AG10803 (cell line): ENCODE measurements at regions not wholly inside any gene's neighbourhood (a gene's known extent, or its start where the extent isn't known, plus 50 kb on each side); places are given as distances from the start of the nearest gene placed in this dataset.
A peak's percentile ranks its signal among the peaks of the same experiment; 100 is the strongest.

ENCODE experiments used
- DNase-seq: peaks from one replicate; pipeline ENCODE4 v3.0.0; 2010; ENCODE audit warnings: low read depth
- H3K4me3 ChIP-seq: 2 replicates; pipeline ENCODE4 v1.5.1; 2011; ENCODE audit warnings: mild to moderate bottlenecking, low read length, control low read depth
- CTCF ChIP-seq: conservative IDR thresholded peaks from 2 replicates; pipeline ENCODE4 v1.5.1; 2011; ENCODE audit warnings: mild to moderate bottlenecking, low read length, control low read depth, inconsistent platforms

DNA sequence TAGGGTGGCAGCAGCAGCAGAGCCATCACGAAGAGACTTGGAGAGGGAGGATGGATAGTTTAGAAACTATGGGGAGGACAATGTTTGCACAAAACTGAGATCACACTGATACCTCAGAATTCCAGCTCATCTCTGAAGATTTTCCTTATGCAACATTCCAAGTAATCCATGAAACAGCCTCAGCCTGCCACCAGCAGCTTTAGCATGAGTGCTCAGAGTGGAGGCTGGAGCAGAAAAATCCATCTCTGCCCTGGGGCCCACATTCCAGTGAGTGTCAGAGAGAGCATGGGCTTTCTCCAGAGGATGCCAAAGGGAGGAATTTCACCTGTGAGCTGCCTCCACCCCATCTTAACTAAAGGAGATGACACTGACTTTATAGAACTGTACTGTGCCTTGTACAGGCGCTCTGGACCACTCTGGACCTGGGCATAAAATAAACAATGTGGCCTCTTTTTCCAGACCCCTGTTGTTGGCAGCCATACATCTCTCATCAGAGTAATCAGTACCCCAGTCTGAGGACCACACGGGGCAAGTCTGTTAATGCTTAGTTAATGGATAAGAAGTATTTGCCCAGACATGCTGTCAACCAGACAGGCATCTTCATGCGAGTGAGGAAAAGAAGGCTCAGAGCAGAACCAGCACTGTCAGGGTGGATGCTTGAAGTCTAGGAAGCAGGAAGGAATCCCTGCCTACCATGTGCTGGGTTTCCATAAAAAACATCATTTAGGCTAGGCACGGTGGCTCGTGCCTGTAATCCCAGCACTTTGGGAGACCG is 440.9 kb downstream of the ENC1 start:
- H3K4me3 ChIP-seq = no peak overlapping the region
- TF ChIP-seq CTCF = no peak
- DNase-seq = peak; percentile 89

DNA sequence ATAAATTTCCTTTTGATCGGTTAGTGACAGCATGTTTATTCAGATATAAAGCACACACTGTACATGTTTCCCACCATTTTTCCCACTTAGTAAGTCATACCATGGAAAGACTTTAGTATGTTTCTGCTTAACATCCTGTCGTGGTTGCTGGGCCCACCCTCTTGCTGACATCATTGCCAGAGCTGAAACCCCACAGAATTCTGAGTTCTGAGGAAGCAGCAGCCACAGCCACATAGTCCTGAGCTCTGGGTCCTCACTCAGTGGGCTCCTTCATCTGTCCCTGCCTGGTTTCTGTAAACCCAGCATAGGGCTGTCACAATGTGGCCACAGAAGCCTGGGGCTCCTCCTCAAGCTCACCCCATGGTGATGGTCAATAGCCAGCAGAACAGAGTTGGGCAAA is 441.5 kb downstream of the ENC1 start:
- no peak for TF ChIP-seq CTCF

GRCh38 chr5:74198156-74198555 is 442.4 kb downstream of the ENC1 start:
- no peak overlapping the region for H3K4me3 ChIP-seq
- no peak for DNase-seq
- no peak for TF ChIP-seq CTCF

More for the DNA sequence above, 441.5 kb downstream of the ENC1 start:
- DNase-seq = peak; percentile 61
- no peak overlapping the region for H3K4me3 ChIP-seq

DNA sequence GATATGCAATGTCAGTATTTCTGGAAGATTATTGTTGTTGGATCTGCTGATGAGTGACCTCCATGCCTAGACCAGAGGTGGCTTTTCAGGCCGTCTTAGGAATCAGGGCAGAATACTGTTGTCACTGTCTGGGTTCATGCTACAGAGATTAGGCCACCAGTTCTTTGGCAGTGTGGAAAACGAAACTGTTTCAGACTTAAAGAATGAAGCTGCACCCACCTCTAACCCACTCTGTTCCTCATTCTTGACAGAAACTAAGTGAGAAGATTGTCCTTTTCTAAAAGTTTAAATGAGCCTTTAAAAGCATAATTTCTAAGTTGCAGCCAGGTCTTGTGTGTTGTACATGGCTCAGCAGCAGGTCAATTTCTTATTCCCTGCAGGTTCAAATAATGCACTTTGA is 444.3 kb downstream of the ENC1 start:
- TF ChIP-seq CTCF = no peak
- no peak for DNase-seq
- no peak overlapping the region for H3K4me3 ChIP-seq

DNA sequence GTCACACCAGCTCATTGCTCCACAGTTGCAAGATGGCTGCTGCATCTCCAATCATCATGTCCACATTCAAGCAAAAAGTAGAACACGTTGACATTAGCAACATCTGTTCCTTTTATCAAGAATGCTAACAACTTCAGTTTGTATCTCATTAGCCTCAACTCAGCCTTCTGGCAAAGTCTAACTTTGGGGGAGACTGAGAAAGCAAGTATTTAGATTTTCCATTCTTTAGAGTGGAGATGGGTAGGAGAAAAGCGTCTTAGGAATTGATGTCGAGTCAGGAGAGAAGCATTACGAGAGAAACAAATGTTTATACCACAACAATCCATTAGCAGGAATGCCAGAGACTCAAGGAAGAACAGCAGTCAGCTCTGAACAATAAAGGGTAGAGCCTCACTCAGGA is 446.3 kb downstream of the ENC1 start:
- H3K4me3 ChIP-seq = no peak overlapping the region
- TF ChIP-seq CTCF = no peak
- peak; percentile 82 for DNase-seq

DNA sequence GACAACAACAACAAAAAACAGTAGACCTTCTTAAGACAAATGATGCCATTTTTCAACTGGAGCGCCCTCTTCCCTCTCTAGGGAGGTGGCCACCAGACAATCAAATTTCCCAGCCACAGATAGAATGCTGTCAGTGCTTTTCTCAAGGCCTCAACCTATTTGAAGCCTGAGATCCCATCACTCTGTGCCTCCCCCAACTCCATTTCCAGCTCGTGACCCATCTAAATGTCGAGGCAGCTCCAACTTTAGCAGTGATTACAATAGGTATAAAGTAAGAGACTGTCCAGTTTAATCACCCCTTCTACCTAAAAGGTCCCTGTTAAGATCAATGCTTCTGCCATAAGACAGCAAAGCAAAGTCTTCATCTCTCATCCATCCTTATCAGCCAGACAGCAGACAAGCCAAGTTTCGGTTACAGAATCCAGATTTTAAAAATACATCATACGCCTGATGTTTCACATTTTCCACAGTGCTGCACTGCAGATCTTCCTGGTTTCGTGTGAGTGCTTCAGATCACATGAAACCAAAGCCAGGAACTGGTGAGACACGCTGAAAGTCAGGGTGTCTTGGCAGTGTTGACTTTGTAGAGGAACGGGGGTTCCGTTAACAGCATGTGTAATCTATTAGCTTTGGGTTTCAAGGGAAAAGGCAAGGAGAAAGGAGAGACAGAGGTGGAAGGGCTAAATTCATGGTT is 447.8 kb downstream of the ENC1 start:
- TF ChIP-seq CTCF = no peak
- peak; percentile 58 for DNase-seq
- H3K4me3 ChIP-seq = no peak overlapping the region
